NB4 (cell line): ENCODE measurements at regions not wholly inside any gene's neighbourhood (a gene's known extent, or its start where the extent isn't known, plus 50 kb on each side); places are given as distances from the start of the nearest gene placed in this dataset.

Experiments
- MYC ChIP-seq: IDR thresholded peaks from 2 replicates; pipeline ENCODE4 v1.6.1; 2011; ENCODE audit warnings: low read depth, low read length
- TF ChIP-seq, protein P1 (sequence below): IDR thresholded peaks from one replicate; pipeline ENCODE4 v1.5.1; 2012; ENCODE audit warnings: low read depth, low read length

DNA sequence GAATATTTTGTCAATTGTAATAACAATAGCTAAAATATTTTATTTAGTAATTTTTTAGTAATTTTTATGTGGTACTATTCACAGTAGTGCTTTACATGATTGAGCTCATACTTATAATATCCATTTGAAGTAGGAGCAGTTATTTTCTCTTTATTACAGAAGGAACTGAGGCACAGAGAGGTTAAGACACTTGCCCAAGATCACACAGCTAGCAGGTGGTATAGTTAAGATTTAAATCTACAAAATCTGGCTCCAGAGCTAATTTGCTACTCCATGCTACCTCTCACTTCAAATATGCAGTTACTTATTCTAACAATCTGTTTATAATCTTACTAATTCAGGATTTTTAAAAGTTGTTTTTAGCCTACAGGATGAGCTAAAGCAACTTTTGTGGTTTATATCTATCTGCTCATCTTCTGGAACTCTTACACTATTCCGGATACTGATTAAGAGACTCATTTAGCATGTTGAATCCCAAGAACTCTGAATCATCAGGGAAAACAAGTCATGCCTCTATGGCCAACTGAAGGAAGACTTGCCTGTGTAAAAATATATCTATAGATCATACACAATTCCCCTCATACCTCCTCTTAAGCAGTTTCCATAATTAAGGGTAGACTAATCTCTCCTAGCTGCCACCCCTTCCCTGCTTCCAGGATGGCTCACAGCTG, 324.2 kb downstream of the UBE3D start:
- TF ChIP-seq, protein P1, sequence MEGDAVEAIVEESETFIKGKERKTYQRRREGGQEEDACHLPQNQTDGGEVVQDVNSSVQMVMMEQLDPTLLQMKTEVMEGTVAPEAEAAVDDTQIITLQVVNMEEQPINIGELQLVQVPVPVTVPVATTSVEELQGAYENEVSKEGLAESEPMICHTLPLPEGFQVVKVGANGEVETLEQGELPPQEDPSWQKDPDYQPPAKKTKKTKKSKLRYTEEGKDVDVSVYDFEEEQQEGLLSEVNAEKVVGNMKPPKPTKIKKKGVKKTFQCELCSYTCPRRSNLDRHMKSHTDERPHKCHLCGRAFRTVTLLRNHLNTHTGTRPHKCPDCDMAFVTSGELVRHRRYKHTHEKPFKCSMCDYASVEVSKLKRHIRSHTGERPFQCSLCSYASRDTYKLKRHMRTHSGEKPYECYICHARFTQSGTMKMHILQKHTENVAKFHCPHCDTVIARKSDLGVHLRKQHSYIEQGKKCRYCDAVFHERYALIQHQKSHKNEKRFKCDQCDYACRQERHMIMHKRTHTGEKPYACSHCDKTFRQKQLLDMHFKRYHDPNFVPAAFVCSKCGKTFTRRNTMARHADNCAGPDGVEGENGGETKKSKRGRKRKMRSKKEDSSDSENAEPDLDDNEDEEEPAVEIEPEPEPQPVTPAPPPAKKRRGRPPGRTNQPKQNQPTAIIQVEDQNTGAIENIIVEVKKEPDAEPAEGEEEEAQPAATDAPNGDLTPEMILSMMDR: no peak
- TF ChIP-seq MYC: no peak
